Panc1 (cell line): ENCODE measurements at regions not wholly inside any gene's neighbourhood (a gene's known extent, or its start where the extent isn't known, plus 50 kb on each side); places are given as distances from the start of the nearest gene placed in this dataset.

Experiments used
- ATAC-seq: fragments of 200-7000 bp; cut with Tn5 transposase; 2 replicates; pipeline ENCODE4 v1.9.1; 2020; ENCODE audit warnings: mild to moderate bottlenecking, moderate library complexity
- BruUV-seq: library from RNA; stranded (reverse); fragments of 400-500 nt; replicated peaks from 2 replicates; lab custom pipeline; 2021; lab: Mats Ljungman, UMichigan
- CTCF ChIA-PET: fragments of 300-600 bp; sonication (Branson Sonifier 250); formaldehyde crosslinking; loops from one replicate; lab custom pipeline; 2022; ENCODE audit warnings: antibody characterized with exemption; lab: Charles Lee
- POLR2A ChIA-PET: fragments of 300-600 bp; sonication (Branson Sonifier 250); formaldehyde crosslinking; loops from one replicate; lab custom pipeline; 2022; ENCODE audit warnings: antibody characterized with exemption; lab: Charles Lee
- DNase-seq: peaks from one replicate; pipeline ENCODE4 v3.0.0-alpha.2; 2010; ENCODE audit warnings: low read depth, low spot score
- H3K27ac ChIP-seq: 2 replicates; pipeline ENCODE4 v1.5.1; 2011; ENCODE audit warnings: mild to moderate bottlenecking, low read length, inconsistent platforms
- H3K27me3 ChIP-seq: fragments of 200-500 bp; sonication (Bioruptor generic); 2 replicates; pipeline ENCODE4 v1.6.0; 2014; ENCODE audit warnings: low read length, inconsistent platforms; ENCODE audit not compliant: control insufficient read depth, insufficient read depth
- H3K36me3 ChIP-seq: fragments of 200-500 bp; sonication (Bioruptor generic); 2 replicates; pipeline ENCODE4 v1.5.1; 2014; ENCODE audit warnings: inconsistent platforms, mild to moderate bottlenecking, low read length, moderate library complexity; ENCODE audit not compliant: control insufficient read depth, insufficient read depth
- H3K4me1 ChIP-seq: 2 replicates; pipeline ENCODE4 v1.5.1; 2011; ENCODE audit warnings: inconsistent platforms, mild to moderate bottlenecking, low read length, moderate library complexity; ENCODE audit not compliant: control insufficient read depth, insufficient read depth
- H3K4me3 ChIP-seq, 2 experiments: 2 replicates each; pipeline ENCODE4 v1.5.1; 2011 to 2012; ENCODE audit warnings: low read depth in 2 of 2, low read length in 2 of 2, mild to moderate bottlenecking in 2 of 2, inconsistent platforms in 1 of 2, moderate library complexity in 1 of 2
- H3K9me3 ChIP-seq: fragments of 200-500 bp; sonication (Bioruptor generic); 2 replicates; pipeline ENCODE4 v1.5.1; 2014; ENCODE audit warnings: low read depth, mild to moderate bottlenecking, inconsistent platforms, low read length, moderate library complexity; ENCODE audit not compliant: control insufficient read depth, insufficient read depth
- POLR2AphosphoS5 ChIP-seq: IDR thresholded peaks from 2 replicates; pipeline ENCODE4 v1.6.1; 2012; ENCODE audit warnings: mild to moderate bottlenecking, low read depth, low read length, moderate library complexity
- SIN3A ChIP-seq: IDR thresholded peaks from 2 replicates; pipeline ENCODE4 v1.6.1; 2012; ENCODE audit warnings: low read depth, mild to moderate bottlenecking, low read length, moderate library complexity, borderline replicate concordance; ENCODE audit not compliant: insufficient read depth
- TCF7L2 ChIP-seq: IDR thresholded peaks from 2 replicates; pipeline ENCODE4 v1.6.1; 2011; ENCODE audit warnings: mild to moderate bottlenecking, low read depth, low read length, inconsistent platforms
- in situ Hi-C: cut with HindIII; loops from 2 replicates; pipeline ENCODE4 v1.10.0; 2016; ENCODE audit warnings: low sequenced_read_pairs, low pct_unique_long_range_greater_than_20kb
- intact Hi-C: fragments of 100-400 bp; cut with micrococcal nuclease; formaldehyde crosslinking; loops from one replicate; pipeline ENCODE4 v1.10.0; 2022; ENCODE audit not compliant: unreplicated experiment
- TF ChIP-seq, protein P1 (sequence below), 2 experiments: IDR thresholded peaks; 2 replicates each; pipeline ENCODE4 v1.6.1; 2011 to 2012; ENCODE audit warnings: low read depth in 2 of 2, control low read depth in 1 of 2, low read length in 1 of 2, mild to moderate bottlenecking in 1 of 2, moderate library complexity in 1 of 2; ENCODE audit not compliant: insufficient read depth in 1 of 2
- TF ChIP-seq, protein P2 (sequence below): fragments of 450-650 bp; IDR thresholded peaks from 2 replicates; pipeline ENCODE4 v1.5.1; 2017; ENCODE audit warnings: mild to moderate bottlenecking

DNA sequence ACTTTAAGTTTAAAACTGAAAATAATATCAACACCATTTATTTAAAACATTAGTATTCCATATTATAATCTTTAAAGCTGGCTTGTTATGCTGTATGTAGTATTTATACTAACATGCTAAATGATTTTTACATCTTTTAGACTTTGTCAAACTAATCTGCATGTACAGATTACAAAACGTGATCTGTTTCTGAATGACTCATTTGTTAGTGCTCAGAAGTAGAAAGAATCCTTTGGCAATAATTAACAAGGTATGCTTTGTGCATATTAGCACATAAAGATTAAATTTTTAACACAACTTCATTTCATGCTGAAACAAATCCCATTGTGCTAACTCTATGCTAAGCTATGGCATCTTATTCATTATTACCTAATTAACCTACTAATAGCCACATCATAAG lies 242.4 kb downstream of the BARHL2 start:
- BruUV-seq: no TSS peak
- intact Hi-C loops: no loop called here

DNA sequence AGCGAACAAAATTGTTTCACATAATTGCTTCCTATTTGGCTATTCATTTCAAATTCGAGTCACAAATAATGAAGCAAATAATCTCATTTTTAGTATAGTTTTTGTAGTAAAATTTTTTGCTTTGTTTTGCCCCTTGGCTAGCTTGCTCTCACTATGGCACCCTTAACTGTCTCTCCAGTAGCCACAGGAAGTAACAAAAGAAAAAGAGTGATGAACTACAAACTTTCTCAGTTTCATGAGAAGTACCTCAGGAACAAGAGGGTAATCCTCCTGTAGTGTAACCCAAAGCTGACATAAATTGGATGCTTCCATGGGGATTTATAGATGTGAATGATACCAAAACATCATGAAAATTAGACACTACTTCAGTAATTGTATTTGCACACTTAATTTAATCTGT lies 242.9 kb downstream of the BARHL2 start:
- BruUV-seq: no TSS peak
- no peaks in the 10 kb centered on the region for H3K36me3 ChIP-seq
- no peaks in the 10 kb centered on the region for H3K4me1 ChIP-seq
- H3K9me3 ChIP-seq: no peaks in the 10 kb centered on the region
- no peak overlapping the region for H3K4me3 ChIP-seq
- ChIA-PET POLR2A (no interaction called here), CTCF (no interaction called here)
- no peak for ATAC-seq
- H3K27ac ChIP-seq: no peak overlapping the region
- no peaks in the 10 kb centered on the region; the same call in 1 of the 2 replicates for H3K27me3 ChIP-seq
- no peak for DNase-seq
- intact Hi-C loops: no loop called here
- TF ChIP-seq, protein P1, sequence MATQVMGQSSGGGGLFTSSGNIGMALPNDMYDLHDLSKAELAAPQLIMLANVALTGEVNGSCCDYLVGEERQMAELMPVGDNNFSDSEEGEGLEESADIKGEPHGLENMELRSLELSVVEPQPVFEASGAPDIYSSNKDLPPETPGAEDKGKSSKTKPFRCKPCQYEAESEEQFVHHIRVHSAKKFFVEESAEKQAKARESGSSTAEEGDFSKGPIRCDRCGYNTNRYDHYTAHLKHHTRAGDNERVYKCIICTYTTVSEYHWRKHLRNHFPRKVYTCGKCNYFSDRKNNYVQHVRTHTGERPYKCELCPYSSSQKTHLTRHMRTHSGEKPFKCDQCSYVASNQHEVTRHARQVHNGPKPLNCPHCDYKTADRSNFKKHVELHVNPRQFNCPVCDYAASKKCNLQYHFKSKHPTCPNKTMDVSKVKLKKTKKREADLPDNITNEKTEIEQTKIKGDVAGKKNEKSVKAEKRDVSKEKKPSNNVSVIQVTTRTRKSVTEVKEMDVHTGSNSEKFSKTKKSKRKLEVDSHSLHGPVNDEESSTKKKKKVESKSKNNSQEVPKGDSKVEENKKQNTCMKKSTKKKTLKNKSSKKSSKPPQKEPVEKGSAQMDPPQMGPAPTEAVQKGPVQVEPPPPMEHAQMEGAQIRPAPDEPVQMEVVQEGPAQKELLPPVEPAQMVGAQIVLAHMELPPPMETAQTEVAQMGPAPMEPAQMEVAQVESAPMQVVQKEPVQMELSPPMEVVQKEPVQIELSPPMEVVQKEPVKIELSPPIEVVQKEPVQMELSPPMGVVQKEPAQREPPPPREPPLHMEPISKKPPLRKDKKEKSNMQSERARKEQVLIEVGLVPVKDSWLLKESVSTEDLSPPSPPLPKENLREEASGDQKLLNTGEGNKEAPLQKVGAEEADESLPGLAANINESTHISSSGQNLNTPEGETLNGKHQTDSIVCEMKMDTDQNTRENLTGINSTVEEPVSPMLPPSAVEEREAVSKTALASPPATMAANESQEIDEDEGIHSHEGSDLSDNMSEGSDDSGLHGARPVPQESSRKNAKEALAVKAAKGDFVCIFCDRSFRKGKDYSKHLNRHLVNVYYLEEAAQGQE (IDR thresholded peaks at IDR 0.05; ENCODE audit: insufficient read depth in 1 of 2, low read depth in 2 of 2, low read length in 1 of 2): no peak
- TF ChIP-seq POLR2AphosphoS5 (no peak), SIN3A (no peak)
- in situ Hi-C loops: no loop called here

More for the DNA sequence above, 242.4 kb downstream of the BARHL2 start:
- H3K4me3 ChIP-seq: no peak overlapping the region
- no peaks in the 10 kb centered on the region for H3K36me3 ChIP-seq
- ATAC-seq (no peak), DNase-seq (no peak)
- H3K9me3 ChIP-seq: no peaks in the 10 kb centered on the region
- H3K4me1 ChIP-seq: no peaks in the 10 kb centered on the region
- H3K27me3 ChIP-seq: no peaks in the 10 kb centered on the region; the same call in 1 of the 2 replicates
- POLR2A ChIA-PET: no interaction called here
- no peak for TF ChIP-seq POLR2AphosphoS5
- TF ChIP-seq, protein P2, sequence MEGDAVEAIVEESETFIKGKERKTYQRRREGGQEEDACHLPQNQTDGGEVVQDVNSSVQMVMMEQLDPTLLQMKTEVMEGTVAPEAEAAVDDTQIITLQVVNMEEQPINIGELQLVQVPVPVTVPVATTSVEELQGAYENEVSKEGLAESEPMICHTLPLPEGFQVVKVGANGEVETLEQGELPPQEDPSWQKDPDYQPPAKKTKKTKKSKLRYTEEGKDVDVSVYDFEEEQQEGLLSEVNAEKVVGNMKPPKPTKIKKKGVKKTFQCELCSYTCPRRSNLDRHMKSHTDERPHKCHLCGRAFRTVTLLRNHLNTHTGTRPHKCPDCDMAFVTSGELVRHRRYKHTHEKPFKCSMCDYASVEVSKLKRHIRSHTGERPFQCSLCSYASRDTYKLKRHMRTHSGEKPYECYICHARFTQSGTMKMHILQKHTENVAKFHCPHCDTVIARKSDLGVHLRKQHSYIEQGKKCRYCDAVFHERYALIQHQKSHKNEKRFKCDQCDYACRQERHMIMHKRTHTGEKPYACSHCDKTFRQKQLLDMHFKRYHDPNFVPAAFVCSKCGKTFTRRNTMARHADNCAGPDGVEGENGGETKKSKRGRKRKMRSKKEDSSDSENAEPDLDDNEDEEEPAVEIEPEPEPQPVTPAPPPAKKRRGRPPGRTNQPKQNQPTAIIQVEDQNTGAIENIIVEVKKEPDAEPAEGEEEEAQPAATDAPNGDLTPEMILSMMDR: no peak
- TF ChIP-seq, protein P1 (IDR thresholded peaks at IDR 0.05; ENCODE audit: insufficient read depth in 1 of 2, low read depth in 2 of 2, low read length in 1 of 2): no peak
- no peak for TF ChIP-seq TCF7L2
- TF ChIP-seq SIN3A: no peak
- H3K27ac ChIP-seq: no peak overlapping the region
- in situ Hi-C loops: no loop called here
- CTCF ChIA-PET: no interaction called here
